AG20443 (cell line): ENCODE measurements at regions not wholly inside any gene's neighbourhood (a gene's known extent, or its start where the extent isn't known, plus 50 kb on each side); places are given as distances from the start of the nearest gene placed in this dataset.

Experiments used
- DNase-seq: peaks from one replicate; pipeline ENCODE4 v3.0.0; 2012; ENCODE audit warnings: low spot score, mixed read lengths

DNA sequence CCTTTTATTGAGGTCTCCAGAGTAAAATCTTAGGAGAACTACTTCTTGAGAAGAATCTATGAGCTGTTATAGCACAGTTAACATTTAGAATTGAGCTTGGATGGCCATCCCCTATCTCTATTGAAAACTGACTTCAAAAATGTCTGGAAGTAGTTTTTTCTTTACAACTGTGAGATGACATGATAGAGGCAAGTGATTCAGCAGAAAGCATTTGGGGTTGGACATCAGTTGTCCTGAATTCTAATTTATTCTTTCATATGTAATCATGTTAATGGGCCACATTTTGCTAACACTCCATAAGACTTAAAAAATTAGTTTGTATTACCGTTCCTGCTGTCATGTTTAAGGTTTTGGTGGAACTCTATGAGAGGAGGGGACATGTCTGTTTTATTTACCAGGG lies 237.0 kb upstream of the SLC14A2 start:
- DNase-seq, result no peak

GRCh38 chr18:45378933-45379332 lies 236.3 kb upstream of the SLC14A2 start:
- DNase-seq, result no peak

GRCh38 chr18:45379903-45380302 lies 235.4 kb upstream of the SLC14A2 start:
- no peak for DNase-seq

- no peak for DNase-seq
Observed at GRCh38 chr18:45381282-45381681, 234.0 kb upstream of the SLC14A2 start.

DNA sequence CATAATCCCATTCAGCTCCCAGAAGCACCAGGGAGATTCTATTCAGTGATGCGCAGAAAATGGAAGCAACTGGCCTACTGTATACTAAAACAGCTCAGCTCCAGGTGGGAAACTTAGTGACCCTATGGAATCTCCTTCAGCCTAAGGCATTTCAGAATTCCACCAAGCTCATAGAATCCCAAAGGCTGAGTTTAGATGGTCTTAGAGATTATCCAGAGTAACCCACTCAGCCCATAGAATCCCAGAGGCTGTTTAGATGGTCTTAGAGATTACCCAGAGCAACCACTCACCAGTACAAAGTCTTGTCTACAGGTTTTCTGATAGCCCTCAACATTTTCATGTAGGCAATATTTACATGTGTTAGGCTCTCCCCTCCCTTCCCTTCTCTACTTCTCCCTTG lies 232.0 kb upstream of the SLC14A2 start:
- no peak for DNase-seq

- peak; percentile 66 for DNase-seq
Observed at GRCh38 chr18:45384137-45384961, 230.9 kb upstream of the SLC14A2 start.

DNA sequence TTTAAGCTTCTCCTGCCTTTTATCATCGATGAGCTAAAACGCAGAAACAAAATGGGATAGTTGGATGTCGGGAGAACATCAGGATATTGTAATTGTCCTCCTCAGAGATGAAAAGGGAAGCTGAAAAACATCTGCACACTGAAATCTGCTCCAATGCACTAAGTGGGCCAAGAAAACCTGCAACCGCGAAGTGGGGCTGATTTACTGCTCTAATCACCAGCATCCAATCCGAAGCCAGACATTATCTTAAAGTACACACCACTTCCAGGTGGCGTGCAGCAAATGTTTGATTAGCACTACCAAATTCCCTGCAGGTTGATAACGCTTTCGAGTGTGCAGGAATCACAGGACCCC lies 230.3 kb upstream of the SLC14A2 start:
- no peak for DNase-seq

DNA sequence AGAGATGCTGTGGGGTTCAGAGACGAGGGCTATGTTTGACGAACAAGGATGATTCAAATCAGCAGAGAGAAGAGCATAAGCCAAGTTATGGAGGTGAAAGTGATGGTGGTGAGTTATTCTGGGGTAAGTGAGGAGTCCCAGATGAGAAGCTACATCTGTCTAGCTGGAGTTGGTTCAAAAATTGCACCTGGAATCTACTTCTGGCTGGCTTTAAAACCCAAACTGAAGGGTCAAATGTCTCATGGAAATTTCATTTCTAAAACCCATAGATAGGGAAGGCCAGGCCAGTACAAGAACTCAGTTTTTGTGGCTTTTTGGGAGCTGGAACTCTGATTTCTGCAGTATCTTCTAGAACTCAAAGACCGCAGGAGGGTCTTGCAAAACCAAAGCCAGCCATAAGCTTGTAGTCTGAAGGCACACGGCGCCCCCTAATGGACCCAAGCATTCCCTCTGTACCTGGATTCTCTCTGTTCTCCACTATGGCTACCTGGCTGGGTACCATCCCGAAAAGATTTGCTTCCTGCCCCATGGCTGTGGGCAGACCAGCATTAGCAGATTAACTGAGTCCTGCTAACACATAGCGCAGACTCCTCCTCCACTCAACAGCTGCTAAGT lies 229.1 kb upstream of the SLC14A2 start:
- DNase-seq, result peak; percentile 35

GRCh38 chr18:45387229-45387628 lies 228.0 kb upstream of the SLC14A2 start:
- DNase-seq, result no peak

DNA sequence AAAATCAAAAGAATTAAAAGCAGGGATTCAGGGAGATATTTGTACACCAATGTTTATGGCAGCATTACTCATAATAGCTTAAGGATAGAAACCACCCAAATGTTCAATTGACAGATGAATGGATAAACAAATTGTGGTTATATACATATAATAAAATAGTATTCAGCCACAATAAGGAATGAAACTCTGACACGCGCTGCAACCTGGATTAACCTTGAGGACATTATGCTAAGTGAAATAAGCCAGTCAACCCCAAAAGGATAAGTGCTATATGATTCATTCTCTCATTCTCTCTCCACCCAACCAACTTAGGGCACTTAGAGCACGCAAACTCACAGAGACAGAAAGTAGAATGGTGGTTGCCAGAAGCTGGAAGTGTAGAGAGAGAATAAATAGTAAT lies 216.8 kb upstream of the SLC14A2 start:
- no peak for DNase-seq

- no peak for DNase-seq
Observed at GRCh38 chr18:45399146-45399545, 216.1 kb upstream of the SLC14A2 start.

- no peak for DNase-seq
Observed at GRCh38 chr18:45399643-45400042, 215.6 kb upstream of the SLC14A2 start.

DNA sequence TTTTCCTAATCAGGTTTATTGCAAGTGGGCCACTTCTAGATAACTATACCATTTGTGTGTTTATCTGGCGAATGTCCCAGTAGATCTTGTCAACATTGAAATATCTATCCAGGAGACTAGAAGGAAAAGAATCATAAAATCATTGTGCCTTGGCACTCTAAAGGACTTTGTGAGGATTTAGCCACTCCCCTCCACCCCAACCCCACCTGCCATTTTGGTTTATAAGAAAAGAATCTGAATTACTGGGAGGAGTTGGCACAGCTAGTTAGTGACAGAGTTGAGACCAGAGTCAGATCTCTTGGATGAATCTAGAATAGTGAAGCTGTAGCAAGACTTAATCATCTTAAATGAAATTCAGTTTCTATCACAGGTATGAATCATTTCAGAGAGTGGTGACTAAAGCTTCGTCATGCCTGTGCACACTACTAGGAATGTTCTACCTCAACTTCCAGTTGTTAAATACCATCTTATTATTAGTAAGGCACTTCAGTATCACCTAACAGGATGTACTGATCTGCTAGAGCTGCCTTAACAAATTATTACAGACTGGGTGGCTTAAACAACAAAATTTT lies 212.7 kb upstream of the SLC14A2 start:
- DNase-seq, result peak; percentile 30

DNA sequence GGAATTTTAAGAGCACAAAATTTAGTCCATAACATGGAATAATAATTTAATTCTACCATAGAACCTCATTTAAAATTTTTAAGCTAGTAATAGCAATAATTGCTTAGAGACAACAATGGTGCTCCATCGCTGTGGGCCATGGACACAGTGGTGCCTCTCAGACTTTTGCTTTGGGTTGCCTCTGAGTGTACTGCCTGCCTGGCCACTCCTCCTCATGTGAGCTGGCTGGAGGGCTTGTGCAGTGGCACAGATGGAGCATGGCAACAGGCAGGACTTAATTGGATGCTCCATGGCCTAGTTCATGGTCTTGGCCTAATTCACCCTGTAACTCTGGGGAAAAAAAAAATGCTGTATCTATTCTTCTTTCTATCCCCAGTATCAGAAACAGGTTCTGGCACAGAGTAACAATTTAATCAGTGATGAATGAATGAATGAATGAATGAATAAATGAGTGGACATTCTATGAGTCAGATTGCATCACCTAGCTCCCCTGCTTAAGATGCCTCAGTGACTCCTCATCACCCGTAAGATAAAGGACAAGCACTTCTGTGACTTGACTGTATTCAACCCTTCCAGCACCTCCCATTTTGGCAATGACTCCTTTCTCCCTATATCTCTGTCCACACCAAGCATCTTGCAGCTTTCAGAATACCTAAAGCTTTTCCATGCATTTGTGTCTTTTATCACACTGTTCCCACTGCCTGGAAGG lies 211.8 kb upstream of the SLC14A2 start:
- DNase-seq, result no peak

DNA sequence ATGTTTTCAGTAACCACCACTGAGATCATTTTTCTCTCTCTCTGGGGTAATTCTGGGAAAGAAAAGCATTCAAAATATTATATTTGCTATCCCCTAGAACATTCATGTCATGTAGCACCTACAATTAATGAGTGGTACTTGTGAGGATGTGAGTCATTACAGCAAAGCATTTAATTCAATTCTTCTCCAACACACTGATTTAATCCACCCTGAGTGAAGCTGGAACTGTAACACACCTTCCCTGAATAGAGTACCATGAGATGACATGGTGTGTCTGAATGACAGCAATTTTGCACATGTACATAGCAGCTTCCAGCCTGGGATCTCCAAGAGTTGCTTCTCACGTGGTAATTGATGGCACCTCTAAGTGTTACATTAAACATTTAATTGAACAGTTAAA lies 207.1 kb upstream of the SLC14A2 start:
- no peak for DNase-seq

DNA sequence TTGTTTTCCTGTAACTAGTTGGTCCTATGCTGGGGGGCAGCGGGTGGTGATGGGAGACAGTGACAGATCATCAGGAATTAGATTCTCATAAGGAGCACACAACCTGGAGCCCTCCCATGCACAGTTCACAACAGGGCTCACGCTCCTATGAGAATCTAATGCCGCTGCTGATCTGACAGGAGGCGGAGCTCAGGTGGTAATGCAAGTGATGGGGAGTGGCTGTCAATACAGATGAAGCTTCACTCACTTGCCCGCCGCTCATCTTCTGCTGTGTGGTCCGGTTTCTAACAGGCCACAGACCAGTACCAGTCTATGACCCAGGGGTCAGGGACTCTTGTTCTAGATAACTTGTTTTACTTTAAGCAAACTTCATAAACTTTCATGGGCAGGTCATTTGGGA lies 205.3 kb upstream of the SLC14A2 start:
- DNase-seq, result no peak

DNA sequence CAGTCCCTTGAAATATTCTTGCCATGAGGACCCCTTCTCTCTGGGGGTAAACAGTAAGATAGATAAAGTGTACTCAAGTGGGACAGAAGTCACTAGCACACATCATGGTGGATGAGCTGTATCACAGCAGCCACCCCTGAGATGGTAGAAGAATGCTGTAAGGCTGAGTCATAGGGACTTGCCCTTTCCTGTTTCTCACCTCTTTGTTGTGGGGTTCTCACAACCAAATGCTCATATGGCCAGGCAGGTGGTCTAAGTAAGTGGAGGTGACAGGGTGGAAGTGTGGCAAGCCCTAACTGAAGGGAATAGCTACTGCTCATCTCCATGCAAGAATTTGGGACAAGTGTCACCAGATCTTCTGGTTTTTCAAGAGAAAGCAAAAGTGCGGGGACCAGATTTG lies 202.7 kb upstream of the SLC14A2 start:
- DNase-seq, result no peak

DNA sequence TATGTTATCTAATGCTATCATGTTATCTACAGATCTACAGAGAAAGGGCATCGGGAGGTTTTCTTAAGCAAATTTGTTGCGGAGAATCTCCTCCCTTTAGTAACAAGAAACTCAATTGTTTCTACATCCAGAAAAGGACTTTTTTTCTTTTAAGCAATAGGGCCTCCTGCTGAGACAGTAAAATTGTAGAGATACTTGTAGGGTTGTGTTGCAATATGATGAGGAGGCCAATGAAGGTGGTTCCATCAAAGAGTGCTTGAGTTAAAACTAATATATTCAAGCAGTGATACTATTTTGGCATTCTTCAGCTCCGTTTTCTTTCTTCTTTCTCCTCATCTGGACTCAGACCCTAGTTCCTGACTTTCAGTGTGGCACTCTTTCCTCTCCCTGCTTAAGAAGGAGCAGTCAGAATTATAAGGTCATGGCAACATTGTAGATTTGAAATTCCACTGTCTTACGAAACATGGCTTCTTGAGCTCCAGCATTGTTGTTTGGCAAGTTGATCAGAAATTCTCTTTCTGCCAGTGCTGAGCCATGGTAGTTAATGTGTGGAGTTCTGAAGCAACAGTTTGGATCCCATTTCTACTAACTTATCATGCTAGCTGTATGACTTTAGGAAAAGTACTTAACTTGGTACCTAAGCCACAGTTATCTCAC lies 202.0 kb upstream of the SLC14A2 start:
- peak; percentile 65 for DNase-seq

DNA sequence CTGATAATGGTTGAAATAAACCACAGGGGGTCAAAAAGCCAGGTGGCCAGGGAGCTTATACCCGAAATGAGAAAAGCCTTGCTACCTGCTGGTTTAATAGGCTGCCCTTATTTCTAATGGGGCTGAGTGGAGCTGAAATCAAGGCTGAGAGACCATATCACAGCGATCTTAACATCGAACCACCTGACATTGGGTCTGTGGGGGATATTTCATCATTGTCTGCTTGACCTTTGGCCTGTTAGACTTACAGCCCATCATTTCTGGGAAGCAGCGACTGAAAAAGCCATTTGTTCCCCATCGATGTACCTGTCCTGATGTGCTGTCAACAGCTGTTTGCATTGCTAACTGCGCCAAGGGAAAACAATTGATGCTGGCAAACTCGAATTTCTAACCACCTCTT lies 199.7 kb upstream of the SLC14A2 start:
- DNase-seq, result no peak

GRCh38 chr18:45416168-45416567 lies 199.1 kb upstream of the SLC14A2 start:
- DNase-seq, result no peak

- no peak for DNase-seq
Observed at GRCh38 chr18:45417392-45417791, 197.9 kb upstream of the SLC14A2 start.

- DNase-seq, result no peak
Observed at GRCh38 chr18:45423659-45424058, 191.6 kb upstream of the SLC14A2 start.
